GM13977 (cell line): ENCODE measurements at regions not wholly inside any gene's neighbourhood (a gene's known extent, or its start where the extent isn't known, plus 50 kb on each side); places are given as distances from the start of the nearest gene placed in this dataset.

Source experiments
- DNase-seq: peaks from one replicate; pipeline ENCODE4 v3.0.0; 2012; ENCODE audit warnings: low spot score
- CTCF ChIP-seq: IDR thresholded peaks from 2 replicates; pipeline ENCODE4 v1.5.1; 2012; ENCODE audit warnings: mild to moderate bottlenecking, control low read depth; ENCODE audit not compliant: insufficient read depth; ENCODE audit errors: extremely low read depth, missing control alignments
- in situ Hi-C: fragments of 300-500 bp; cut with MboI; formaldehyde crosslinking; loops from one replicate; pipeline ENCODE4 v1.12.0; 2022; ENCODE audit warnings: low sequenced_read_pairs, low pct_unique_long_range_greater_than_20kb, mixed read lengths, inconsistent platforms; ENCODE audit not compliant: unreplicated experiment

DNA sequence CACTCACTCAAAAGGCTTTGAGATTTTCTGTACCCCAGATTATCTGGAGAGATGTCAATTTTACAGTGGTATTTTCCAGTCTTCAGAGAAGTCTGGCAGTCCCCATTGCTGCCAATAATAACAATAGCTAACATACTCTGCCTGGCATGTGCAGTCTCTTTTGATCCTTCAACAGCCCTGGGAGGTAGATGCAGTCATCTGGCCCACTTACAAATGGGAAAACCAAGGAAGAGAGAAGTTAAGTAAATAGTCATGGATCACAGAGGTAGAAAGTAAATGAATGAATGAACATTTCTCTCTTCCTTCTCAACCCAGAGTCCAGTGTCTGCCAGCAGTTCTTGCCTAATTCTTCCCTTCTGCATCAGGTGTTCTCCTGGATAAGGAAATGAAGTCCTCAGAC is 113.0 kb upstream of the EDNRA start:
- no peak for TF ChIP-seq CTCF
- in situ Hi-C loops: no loop called here
- DNase-seq: no peak

DNA sequence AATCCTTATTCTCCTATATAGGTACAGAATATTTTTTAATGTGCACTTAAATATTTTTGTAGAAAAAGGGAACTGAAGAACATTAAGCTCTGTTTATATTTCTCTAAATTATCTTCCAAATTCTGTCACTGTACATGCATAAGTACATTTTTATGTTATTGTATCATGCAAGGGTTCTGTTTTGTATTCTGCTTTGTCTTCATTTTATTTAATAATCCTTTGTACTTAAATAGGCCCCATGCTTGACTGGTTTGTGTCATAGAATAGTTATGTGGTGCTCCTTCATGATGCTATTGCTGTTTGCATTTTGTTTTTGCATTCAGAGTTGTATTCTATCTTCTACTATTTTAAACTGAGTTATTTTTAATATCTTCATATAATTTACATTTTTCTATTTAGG is 111.9 kb upstream of the EDNRA start:
- in situ Hi-C loops: no loop called here
- no peak for DNase-seq
- no peak for TF ChIP-seq CTCF

DNA sequence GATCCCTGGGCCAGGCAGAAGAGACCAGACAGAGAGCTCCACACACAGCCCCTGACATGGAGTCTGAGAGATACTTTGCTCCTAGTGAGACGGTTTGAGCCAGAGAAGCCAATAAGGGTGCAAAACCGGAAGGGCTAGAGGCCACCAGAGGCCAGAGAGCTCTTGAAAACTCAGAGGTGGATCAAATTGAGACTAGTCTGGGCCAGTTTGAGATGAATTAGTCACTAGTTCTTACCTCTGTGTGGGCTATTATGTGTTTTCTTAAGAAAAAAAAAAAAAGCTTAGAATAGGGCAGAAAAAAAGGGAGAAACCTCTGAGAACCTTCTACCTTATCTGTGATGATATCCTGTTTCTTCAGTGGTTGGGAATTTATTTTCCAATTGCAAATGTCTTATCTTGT is 110.4 kb upstream of the EDNRA start:
- no peak for DNase-seq
- in situ Hi-C loops: no loop called here
- no peak for TF ChIP-seq CTCF

DNA sequence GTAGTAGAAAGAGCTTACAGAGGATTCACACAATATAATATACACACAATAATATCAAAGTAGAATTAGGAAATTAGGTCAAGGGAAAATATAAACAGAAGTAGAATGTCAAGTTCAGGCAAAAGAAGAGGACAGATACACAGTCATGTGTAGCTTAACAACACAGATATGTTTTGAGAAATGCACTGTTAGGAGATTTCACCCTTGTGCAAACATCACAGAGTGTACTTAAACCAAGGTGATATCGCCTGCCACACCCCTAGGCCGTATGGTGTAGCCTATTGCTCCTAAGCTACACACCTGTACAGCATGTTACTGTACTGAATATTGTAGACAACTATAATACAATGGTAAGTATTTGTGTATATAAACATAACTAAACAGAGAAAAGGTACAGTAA is 110.0 kb upstream of the EDNRA start:
- in situ Hi-C loops: no loop called here
- no peak for DNase-seq
- TF ChIP-seq CTCF: no peak

DNA sequence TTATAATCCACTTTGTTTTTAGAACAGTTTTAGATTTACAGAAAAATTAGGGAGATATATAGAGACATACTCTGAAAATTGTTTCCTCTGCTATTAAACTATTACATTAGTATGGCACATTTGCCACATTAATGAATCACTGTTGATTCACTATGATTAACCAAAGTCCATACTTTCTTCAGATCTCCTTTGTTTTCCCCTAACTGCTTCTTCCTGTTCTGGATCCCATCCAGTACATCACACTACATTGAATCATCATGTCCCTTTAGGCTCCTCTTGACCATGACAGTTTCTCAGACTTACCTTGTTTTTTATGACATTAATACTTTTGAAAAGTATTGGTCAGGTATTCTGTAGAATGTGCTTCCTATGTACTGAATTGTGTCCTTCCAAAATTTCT is 109.2 kb upstream of the EDNRA start:
- TF ChIP-seq CTCF: no peak
- no peak for DNase-seq
- in situ Hi-C loops: no loop called here

- no peak for TF ChIP-seq CTCF
- no peak for DNase-seq
- in situ Hi-C loops: no loop called here
These were observed 102.1 kb upstream of the EDNRA start for GRCh38 chr4:147378780-147379179.

GRCh38 chr4:147381749-147382148 is 99.1 kb upstream of the EDNRA start:
- TF ChIP-seq CTCF: no peak
- in situ Hi-C loops: no loop called here
- no peak for DNase-seq
